Kidney (tissue), 13 donors: ENCODE measurements at regions not wholly inside any gene's neighbourhood (a gene's known extent, or its start where the extent isn't known, plus 50 kb on each side); places are given as distances from the start of the nearest gene placed in this dataset.
A peak's percentile ranks its signal among the peaks of the same experiment; 100 is the strongest.
"Not testable (repeated sequence)": the region's sequence is repeated elsewhere in the genome, so short reads cannot be mapped to it uniquely, and the experiment has no call there.

Source experiments
- DNase-seq, 5 donors: peaks; one replicate each; pipeline ENCODE4 v3.0.0-alpha.2; 2013 to 2020
- FAIRE-seq: peaks from 2 replicates; lab custom pipeline; 2012; peaks lifted over from hg19 to GRCh38; lab: Jason Lieb, UNC
- H3K27ac ChIP-seq, 2 donors: one replicate each; pipeline ENCODE4 v1.7.0; 2013; ENCODE audit warnings: low read depth in 2 of 2, low read length in 2 of 2, inconsistent platforms in 1 of 2
- H3K27me3 ChIP-seq: one replicate; pipeline ENCODE4 v1.7.1; 2013; ENCODE audit warnings: low read length, inconsistent platforms; ENCODE audit not compliant: control insufficient read depth, insufficient read depth
- H3K36me3 ChIP-seq, 3 donors: one replicate each; pipeline versions ENCODE4 v1.7.0 to v1.7.1; 2013; ENCODE audit warnings: low read length in 3 of 3, control low read depth in 1 of 3, inconsistent platforms in 1 of 3; ENCODE audit not compliant: insufficient read depth in 3 of 3, control insufficient read depth in 2 of 3
- H3K4me1 ChIP-seq, 3 donors: one replicate each; pipeline versions ENCODE4 v1.7.0 to v1.7.1; 2013; ENCODE audit warnings: low read length in 3 of 3, inconsistent platforms in 1 of 3, low read depth in 1 of 3; ENCODE audit not compliant: control insufficient read depth in 2 of 3, insufficient read depth in 2 of 3
- H3K4me3 ChIP-seq, 3 donors: one replicate each; pipeline versions ENCODE4 v1.7.0 to v1.8.1; 2013; ENCODE audit warnings: low read length in 3 of 3, control low read depth in 1 of 3, inconsistent platforms in 1 of 3
- H3K9ac ChIP-seq, 3 donors: one replicate each; pipeline versions ENCODE4 v1.7.0 to v1.7.1; 2013; ENCODE audit warnings: low read length in 3 of 3, control low read depth in 1 of 3, inconsistent platforms in 1 of 3
- H3K9me3 ChIP-seq, 3 donors: one replicate each; pipeline versions ENCODE4 v1.7.0 to v1.7.1; 2013; ENCODE audit warnings: low read length in 3 of 3, control low read depth in 1 of 3, inconsistent platforms in 1 of 3; ENCODE audit not compliant: control insufficient read depth in 2 of 3, insufficient read depth in 1 of 3
- CTCF ChIP-seq: IDR thresholded peaks from 3 replicates; pipeline ENCODE4 v1.5.1; 2012; ENCODE audit warnings: mild to moderate bottlenecking, moderate library complexity, borderline replicate concordance; ENCODE audit not compliant: insufficient read depth; ENCODE audit errors: extremely low read depth
- intact Hi-C: fragments of 100-400 bp; cut with DNase I; formaldehyde crosslinking; loops from one replicate; pipeline ENCODE4 v1.11.1; 2022
- donor health status: control.
- donor health status: control.
- donor health status: control.
- donor health status: control.
- donor health status: control.
- donor health status: DM: yes; HTN: yes; CAD: no.
- donor health status: Normal renal cell carcinoma (clear cell type).

DNA sequence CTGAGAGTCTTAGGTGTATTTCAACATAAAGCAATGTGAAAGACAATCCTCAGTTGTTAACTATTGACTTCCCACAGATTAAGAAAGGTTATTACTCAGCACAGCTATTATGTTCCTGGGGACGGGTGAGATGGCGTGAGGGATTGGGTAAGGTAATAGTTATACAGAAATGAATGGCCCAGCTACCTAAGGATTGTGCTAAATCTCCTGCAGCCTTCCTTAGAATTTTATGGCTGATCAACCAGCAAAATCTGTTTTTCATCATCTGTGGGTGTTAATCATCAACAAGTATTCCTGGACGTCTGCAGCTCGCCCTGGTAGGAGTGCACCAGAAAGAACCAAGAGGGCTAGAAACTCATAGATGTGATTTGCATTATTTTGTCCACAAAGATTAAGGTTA, 146.0 kb upstream of the IVNS1ABP start:
- no peak overlapping the region for H3K4me3 ChIP-seq
- H3K9me3 ChIP-seq = no peaks in the 10 kb centered on the region
- FAIRE-seq (no peak), DNase-seq (peak in 1 of 5 donors; percentile 34)
- H3K36me3 ChIP-seq = no peaks in the 10 kb centered on the region
- H3K27me3 ChIP-seq = no peaks in the 10 kb centered on the region
- peak overlapping the region in 1 of 2 donors; percentile 16 for H3K27ac ChIP-seq
- TF ChIP-seq CTCF = no peak
- peaks cover 0 to 15% (median 0%) of the 10 kb centered on the region in 3 donors for H3K4me1 ChIP-seq
- intact Hi-C loops = no loop called here
- H3K9ac ChIP-seq = peak overlapping the region in 1 of 3 donors; percentile 22

DNA sequence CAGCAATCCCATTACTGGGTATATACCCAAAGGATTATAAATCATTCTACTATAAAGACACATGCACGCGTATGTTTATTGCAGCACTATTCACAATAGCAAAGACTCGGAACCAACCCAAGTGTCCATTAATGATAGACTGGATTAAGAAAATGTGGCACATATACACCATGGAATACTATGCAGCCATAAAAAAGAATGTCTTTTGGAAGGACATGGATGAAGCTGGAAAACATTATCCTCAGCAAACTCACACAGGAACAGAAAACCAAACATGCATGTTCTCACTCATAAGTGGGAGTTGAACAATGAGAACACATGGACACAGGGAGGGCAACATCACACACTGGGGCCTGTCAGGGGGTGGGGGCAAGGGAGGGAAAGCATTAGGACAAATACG, 143.7 kb upstream of the IVNS1ABP start:
- H3K36me3 ChIP-seq, H3K9me3 ChIP-seq, DNase-seq, H3K27ac ChIP-seq, H3K9ac ChIP-seq, FAIRE-seq, H3K27me3 ChIP-seq, H3K4me3 ChIP-seq, intact Hi-C loops: not testable (repeated sequence)
- H3K4me1 ChIP-seq = peaks cover 0 to 15% (median 0%) of the 10 kb centered on the region in 3 donors

DNA sequence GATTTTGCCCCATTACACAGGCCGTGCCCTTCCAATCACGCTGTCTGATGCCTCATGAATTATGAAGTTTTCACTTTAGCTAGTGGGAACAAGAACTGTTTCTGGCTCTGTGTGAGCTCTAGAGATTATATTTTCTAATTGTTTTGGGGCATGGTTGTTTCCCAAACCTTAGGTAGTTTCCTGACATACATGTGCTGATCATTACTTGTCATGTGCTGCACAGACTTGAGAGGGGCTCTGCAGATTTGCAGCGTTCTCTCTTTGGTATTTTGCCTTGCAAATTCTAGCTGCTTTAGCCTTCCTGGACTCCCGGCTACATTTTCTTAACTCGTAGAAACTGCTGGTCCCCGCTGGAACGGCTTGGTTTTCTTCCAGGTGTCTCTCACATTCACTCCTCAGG, 142.1 kb upstream of the IVNS1ABP start:
- FAIRE-seq = no peak
- no peak for TF ChIP-seq CTCF

DNA sequence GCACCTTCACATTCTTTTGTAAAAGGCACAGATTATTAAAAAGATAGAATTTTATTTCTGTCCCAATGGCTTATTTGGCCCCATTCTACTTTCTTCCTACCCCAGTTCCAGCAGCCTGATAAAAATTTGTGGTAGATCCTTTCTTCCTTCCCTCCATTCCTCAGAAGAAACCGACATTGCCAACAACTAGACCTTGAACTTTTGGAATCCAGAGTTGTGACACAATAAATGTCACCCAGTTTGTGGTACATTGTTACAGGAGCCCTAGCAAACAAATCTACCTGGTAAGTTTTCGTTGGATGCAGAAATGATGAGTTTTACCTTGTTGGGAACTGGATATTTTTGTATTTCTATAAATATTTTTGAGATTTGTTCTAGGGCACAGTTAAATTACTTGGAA, 141.6 kb upstream of the IVNS1ABP start:
- Histone ChIP-seq H3K36me3 (no peaks in the 10 kb centered on the region), H3K4me1 (peaks cover 0 to 12% (median 0%) of the 10 kb centered on the region in 3 donors), H3K9ac (no peak overlapping the region), H3K4me3 (no peak overlapping the region), H3K27me3 (no peaks in the 10 kb centered on the region), H3K27ac (no peak overlapping the region), H3K9me3 (no peaks in the 10 kb centered on the region)
- DNase-seq (no peak), FAIRE-seq (no peak)
- TF ChIP-seq CTCF = no peak
- intact Hi-C loops = no loop called here

More for the DNA sequence above, 142.1 kb upstream of the IVNS1ABP start:
- Histone ChIP-seq H3K9ac (no peak overlapping the region), H3K9me3 (no peaks in the 10 kb centered on the region), H3K27ac (no peak overlapping the region), H3K36me3 (no peaks in the 10 kb centered on the region), H3K4me3 (no peak overlapping the region), H3K27me3 (no peaks in the 10 kb centered on the region), H3K4me1 (peaks cover 0 to 15% (median 0%) of the 10 kb centered on the region in 3 donors)
- intact Hi-C loops = no loop called here
- no peak for DNase-seq
